Activated CD8-positive, alpha-beta T cell treated with anti-CD3 and anti-CD28 coated beads for 36 hours (primary cell): ENCODE measurements at regions not wholly inside any gene's neighbourhood (a gene's known extent, or its start where the extent isn't known, plus 50 kb on each side); places are given as distances from the start of the nearest gene placed in this dataset.

Source experiments
- ATAC-seq: fragments of 200-7000 bp; cut with Tn5 transposase; one replicate; pipeline ENCODE4 v1.10.0; 2021; ENCODE audit warnings: mild to moderate bottlenecking, moderate library complexity
- CTCF ChIA-PET: fragments of 350-600 bp; sonication (Branson Sonifier 250); formaldehyde crosslinking; loops from one replicate; lab custom pipeline; 2021; ENCODE audit warnings: antibody characterized with exemption; lab: Charles Lee
- POLR2A ChIA-PET: fragments of 350-600 bp; sonication (Branson Sonifier 250); formaldehyde crosslinking; loops from one replicate; lab custom pipeline; 2021; ENCODE audit warnings: antibody characterized with exemption; lab: Charles Lee
- DNase-seq: peaks from one replicate; pipeline ENCODE4 v3.0.0-alpha.2; 2020
- H3K27ac Mint-ChIP-seq: one replicate; pipeline ENCODE4 v1.8.0; 2021; ENCODE audit warnings: mild to moderate bottlenecking, mixed read lengths
- H3K27me3 Mint-ChIP-seq: one replicate; pipeline ENCODE4 v1.8.0; 2021; ENCODE audit warnings: mixed read lengths
- H3K36me3 Mint-ChIP-seq: one replicate; pipeline ENCODE4 v1.8.0; 2021; ENCODE audit warnings: low read depth, mixed read lengths
- H3K4me1 Mint-ChIP-seq: one replicate; pipeline ENCODE4 v1.8.0; 2021; ENCODE audit warnings: low read depth, mixed read lengths
- H3K4me3 Mint-ChIP-seq: one replicate; pipeline ENCODE4 v1.8.0; 2021; ENCODE audit warnings: mild to moderate bottlenecking, moderate library complexity, mixed read lengths
- H3K9me3 Mint-ChIP-seq: one replicate; pipeline ENCODE4 v1.8.0; 2021; ENCODE audit warnings: mixed read lengths
- intact Hi-C: fragments of 100-400 bp; cut with micrococcal nuclease; formaldehyde crosslinking; loops from one replicate; pipeline ENCODE4 v1.10.0; 2022
- TF ChIP-seq, protein P1 (sequence below): fragments of 200-600 bp; IDR thresholded peaks from one replicate; pipeline ENCODE4 v1.8.0; 2022; ENCODE audit warnings: antibody characterized with exemption, mild to moderate bottlenecking

GRCh38 chr5:89908876-89909275, 500.7 kb downstream of the CETN3 start:
- POLR2A ChIA-PET = interaction anchor here (0.6 kb wide), 1 partner anchor 641 kb away, joined by 5 read pairs; no protein-coding TSS in a partner anchor

GRCh38 chr5:89904442-89904841, 505.1 kb downstream of the CETN3 start:
- Mint-ChIP-seq H3K4me3 (no peak overlapping the region), H3K9me3 (peaks cover 6% of the 10 kb centered on the region), H3K27ac (no peak overlapping the region), H3K4me1 (no peaks in the 10 kb centered on the region), H3K36me3 (no peaks in the 10 kb centered on the region), H3K27me3 (no peaks in the 10 kb centered on the region)
- TF ChIP-seq, protein P1, sequence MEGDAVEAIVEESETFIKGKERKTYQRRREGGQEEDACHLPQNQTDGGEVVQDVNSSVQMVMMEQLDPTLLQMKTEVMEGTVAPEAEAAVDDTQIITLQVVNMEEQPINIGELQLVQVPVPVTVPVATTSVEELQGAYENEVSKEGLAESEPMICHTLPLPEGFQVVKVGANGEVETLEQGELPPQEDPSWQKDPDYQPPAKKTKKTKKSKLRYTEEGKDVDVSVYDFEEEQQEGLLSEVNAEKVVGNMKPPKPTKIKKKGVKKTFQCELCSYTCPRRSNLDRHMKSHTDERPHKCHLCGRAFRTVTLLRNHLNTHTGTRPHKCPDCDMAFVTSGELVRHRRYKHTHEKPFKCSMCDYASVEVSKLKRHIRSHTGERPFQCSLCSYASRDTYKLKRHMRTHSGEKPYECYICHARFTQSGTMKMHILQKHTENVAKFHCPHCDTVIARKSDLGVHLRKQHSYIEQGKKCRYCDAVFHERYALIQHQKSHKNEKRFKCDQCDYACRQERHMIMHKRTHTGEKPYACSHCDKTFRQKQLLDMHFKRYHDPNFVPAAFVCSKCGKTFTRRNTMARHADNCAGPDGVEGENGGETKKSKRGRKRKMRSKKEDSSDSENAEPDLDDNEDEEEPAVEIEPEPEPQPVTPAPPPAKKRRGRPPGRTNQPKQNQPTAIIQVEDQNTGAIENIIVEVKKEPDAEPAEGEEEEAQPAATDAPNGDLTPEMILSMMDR = no peak
- no peak for ATAC-seq
- DNase-seq = no peak
- CTCF ChIA-PET = no interaction called here
- POLR2A ChIA-PET = no interaction called here
- intact Hi-C loops = no loop called here

More at GRCh38 chr5:89908876-89909275, 500.7 kb downstream of the CETN3 start:
- no peaks in the 10 kb centered on the region for H3K36me3 Mint-ChIP-seq
- no peaks in the 10 kb centered on the region for H3K27me3 Mint-ChIP-seq
- no peak overlapping the region for H3K4me3 Mint-ChIP-seq
- intact Hi-C loops = no loop called here
- H3K27ac Mint-ChIP-seq = no peak overlapping the region
- CTCF ChIA-PET = no interaction called here
- TF ChIP-seq, protein P1 = no peak
- no peaks in the 10 kb centered on the region for H3K9me3 Mint-ChIP-seq
- no peak for DNase-seq
- ATAC-seq = no peak
- no peaks in the 10 kb centered on the region for H3K4me1 Mint-ChIP-seq

- CTCF ChIA-PET = interaction anchor here (0.6 kb wide), 1 partner anchor 120 kb away, joined by 3 read pairs; no protein-coding TSS in a partner anchor
Measured at GRCh38 chr5:89901983-89902382, 507.6 kb downstream of the CETN3 start.

GRCh38 chr5:89901346-89901745, 508.2 kb downstream of the CETN3 start:
- intact Hi-C loops = no loop called here
- Mint-ChIP-seq H3K9me3 (peaks cover 6% of the 10 kb centered on the region), H3K4me3 (no peak overlapping the region), H3K27ac (no peak overlapping the region), H3K4me1 (no peaks in the 10 kb centered on the region), H3K27me3 (no peaks in the 10 kb centered on the region), H3K36me3 (no peaks in the 10 kb centered on the region)
- ATAC-seq = no peak
- no peak for DNase-seq
- TF ChIP-seq, protein P1 = no peak
- CTCF ChIA-PET = interaction anchor here (0.6 kb wide), 1 partner anchor 119 kb away, joined by 3 read pairs; no protein-coding TSS in a partner anchor
- POLR2A ChIA-PET = no interaction called here

More at GRCh38 chr5:89901983-89902382, 507.6 kb downstream of the CETN3 start:
- ATAC-seq (no peak), DNase-seq (no peak)
- no peaks in the 10 kb centered on the region for H3K4me1 Mint-ChIP-seq
- H3K9me3 Mint-ChIP-seq = peaks cover 6% of the 10 kb centered on the region
- H3K27ac Mint-ChIP-seq = no peak overlapping the region
- intact Hi-C loops = no loop called here
- no peaks in the 10 kb centered on the region for H3K27me3 Mint-ChIP-seq
- POLR2A ChIA-PET = no interaction called here
- H3K4me3 Mint-ChIP-seq = no peak overlapping the region
- TF ChIP-seq, protein P1 = no peak
- no peaks in the 10 kb centered on the region for H3K36me3 Mint-ChIP-seq

GRCh38 chr5:89900346-89900745, 509.2 kb downstream of the CETN3 start:
- H3K36me3 Mint-ChIP-seq = no peaks in the 10 kb centered on the region
- H3K27ac Mint-ChIP-seq = no peak overlapping the region
- H3K4me1 Mint-ChIP-seq = no peaks in the 10 kb centered on the region
- ChIA-PET CTCF (no interaction called here), POLR2A (no interaction called here)
- intact Hi-C loops = no loop called here
- H3K4me3 Mint-ChIP-seq = no peak overlapping the region
- TF ChIP-seq, protein P1 = no peak
- no peaks in the 10 kb centered on the region for H3K27me3 Mint-ChIP-seq
- ATAC-seq (no peak), DNase-seq (no peak)
- H3K9me3 Mint-ChIP-seq = peaks cover 10% of the 10 kb centered on the region
